NCI-H82 treated with DMSO at 0.1 percent for 48 hours (cell line): ENCODE measurements at regions not wholly inside any gene's neighbourhood (a gene's known extent, or its start where the extent isn't known, plus 50 kb on each side); places are given as distances from the start of the nearest gene placed in this dataset.

Experiments
- DNase-seq: peaks from one replicate; lab custom pipeline; 2025; ENCODE audit not compliant: unreplicated experiment; lab: John Stamatoyannopoulos, UW

DNA sequence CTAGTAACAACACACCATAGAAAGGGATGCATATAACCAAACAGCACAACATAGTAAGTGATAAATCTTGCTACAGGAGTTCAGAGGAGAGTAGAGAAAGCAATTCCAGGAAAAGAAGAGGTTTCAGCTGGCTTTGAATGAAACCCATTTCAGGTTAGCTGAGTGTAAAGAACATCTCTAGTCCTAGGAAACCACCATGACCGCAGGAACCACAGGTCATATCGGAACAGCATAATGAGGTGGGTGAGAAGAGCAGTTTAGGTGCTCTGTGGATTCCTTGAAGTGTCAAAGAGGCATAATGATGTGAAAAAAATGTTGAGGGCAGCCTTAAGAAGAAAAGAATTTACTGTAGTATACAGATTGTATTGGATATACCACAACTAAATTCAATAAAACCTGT lies 507.5 kb downstream of the MTRR start:
- DNase-seq = no peak

- DNase-seq = no peak
Observed at GRCh38 chr5:8381972-8382371, 513.0 kb downstream of the MTRR start.

- DNase-seq = no peak
Observed at GRCh38 chr5:8382456-8382855, 513.5 kb downstream of the MTRR start.

DNA sequence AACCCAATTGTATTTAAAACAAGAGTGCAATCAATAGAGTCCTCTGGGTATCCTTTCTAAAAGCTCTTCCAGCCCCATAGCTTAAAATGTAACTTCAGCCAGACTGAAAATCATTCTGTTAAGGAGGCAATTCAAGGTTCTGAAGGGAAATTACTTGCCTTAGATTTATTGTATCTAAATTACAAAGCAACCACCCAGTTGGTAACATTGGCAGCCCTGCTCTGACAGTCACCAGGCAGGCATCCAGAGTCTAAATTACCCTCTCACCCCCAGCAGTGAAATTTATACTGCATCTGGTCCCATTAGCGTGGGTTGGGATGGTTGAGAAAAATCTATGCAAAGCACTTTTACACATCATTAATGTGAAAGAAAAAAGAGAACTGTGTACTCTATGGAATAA lies 514.7 kb downstream of the MTRR start:
- DNase-seq = no peak

DNA sequence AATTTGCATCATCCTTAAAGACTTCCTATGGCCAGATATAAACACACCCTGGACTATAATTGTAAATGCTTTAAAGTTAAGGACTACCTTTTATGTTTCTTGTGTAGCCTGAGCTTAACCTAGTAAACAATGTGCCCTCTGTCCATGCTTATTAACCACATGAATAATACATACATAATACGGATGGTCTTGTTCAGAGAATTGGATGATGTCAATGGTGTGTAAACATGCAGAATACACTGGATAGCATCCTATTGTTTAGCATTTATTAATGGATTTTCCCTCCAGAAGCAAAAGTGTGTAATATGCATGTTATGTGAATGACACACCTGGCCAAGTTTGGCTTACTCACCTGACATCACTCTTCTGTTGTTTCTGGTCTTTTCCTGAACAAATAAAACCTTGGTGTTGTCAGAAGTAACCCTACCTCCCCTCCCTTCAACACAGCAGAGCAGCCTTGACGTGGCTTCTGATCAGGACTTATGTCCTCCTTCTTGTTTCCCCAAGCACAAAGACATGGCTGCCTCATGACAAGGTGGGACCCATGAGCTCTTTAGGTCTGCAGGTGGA lies 517.9 kb downstream of the MTRR start:
- DNase-seq = no peak

DNA sequence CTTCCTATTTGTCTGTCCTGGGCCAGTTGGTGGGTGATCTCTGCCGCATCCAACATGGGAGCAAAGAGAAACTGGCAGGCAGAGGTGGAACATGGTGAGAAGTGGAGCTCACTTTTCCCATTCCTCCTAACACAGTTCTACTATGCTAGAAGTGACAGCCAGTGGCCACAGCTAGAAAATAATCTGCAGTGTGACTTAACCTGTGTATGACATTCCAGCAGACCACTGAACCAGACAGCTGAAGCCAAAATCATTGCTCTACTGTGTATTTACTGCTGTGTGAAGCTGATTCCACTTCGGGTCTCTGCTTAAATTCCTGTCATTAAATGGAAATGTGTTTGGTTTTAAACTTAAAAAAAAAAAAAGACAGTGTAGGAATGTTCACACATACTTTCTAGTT lies 523.0 kb downstream of the MTRR start:
- DNase-seq = no peak

- DNase-seq = no peak
Observed at GRCh38 chr5:8393240-8393639, 524.3 kb downstream of the MTRR start.

DNA sequence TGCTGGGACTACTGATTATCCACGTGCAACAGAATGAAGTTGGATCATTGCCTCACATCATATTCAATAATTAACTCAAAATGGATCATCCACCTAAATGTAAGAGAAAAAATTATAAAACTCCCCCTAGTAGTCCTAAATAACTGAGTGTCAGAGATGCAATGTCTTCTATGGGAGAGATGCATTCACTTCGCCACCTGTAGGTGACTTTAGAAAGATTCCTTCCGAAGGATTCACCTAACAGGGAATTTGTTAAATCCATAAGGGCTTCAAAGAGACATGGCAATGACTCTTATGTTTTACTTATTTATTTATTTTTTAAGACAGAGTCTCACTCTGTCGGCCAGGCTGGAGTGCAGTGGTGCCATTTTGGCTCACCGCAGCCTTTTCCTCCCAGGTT lies 526.0 kb downstream of the MTRR start:
- no peak for DNase-seq

DNA sequence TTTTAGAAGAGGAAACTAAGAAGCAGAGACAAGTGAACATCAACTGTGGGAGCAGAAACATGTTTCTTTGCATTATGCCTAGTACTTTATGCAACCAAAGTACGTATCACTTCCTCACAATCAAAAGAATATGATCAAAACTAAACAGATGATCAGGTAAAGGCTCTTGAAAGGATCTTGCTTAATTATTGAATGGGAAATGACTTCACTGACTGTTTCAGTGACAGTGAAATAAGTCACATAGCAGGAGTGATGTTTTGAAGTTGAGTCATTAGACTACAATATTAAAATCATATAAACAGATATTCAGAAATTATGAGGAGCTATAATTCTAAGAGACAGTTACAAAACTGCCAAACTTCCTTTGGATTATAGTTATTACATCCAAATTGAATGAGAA lies 527.3 kb downstream of the MTRR start:
- DNase-seq = no peak

- no peak for DNase-seq
Observed at GRCh38 chr5:8396756-8397155, 527.8 kb downstream of the MTRR start.

GRCh38 chr5:8399471-8399870 lies 530.5 kb downstream of the MTRR start:
- DNase-seq = no peak

GRCh38 chr5:8408258-8408657 lies 539.3 kb downstream of the MTRR start:
- DNase-seq = no peak

GRCh38 chr5:8410618-8411017 lies 541.7 kb downstream of the MTRR start:
- DNase-seq = no peak

GRCh38 chr5:8413975-8414374 lies 545.0 kb downstream of the MTRR start:
- DNase-seq = no peak

DNA sequence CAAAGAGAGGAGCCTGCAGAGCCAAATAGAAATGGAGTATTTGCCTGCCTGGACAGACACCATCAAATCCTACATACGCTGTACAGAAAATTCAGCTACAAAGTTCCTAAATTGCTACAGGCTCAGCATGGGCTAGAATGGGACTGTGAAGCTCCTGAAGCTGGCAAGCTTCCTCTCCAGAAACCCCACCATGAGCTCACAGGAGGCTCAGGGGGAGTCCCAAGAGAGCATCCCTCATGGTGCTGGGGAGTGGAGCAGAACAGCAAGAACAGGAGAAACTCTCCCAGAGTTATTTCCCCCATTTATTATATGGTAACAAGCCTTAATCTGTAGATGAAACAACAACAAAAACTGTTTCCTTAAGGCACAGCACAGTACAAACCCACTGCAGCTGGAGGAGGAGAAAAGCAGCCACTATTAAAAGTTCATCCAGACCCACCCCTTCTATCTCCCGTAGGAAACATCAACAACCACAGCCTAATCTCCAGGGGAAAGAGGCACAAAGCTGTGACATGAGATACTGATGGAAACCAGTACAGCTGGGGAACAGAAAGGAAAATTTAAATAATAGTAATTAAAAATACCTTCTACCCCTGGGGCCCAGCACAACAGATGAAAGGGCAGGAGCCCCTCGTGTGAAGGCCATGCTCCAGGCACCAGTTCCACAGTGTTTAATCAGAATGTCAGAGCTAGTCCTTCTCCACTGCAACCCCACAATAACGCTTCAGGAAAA lies 548.5 kb downstream of the MTRR start:
- DNase-seq = no peak

DNA sequence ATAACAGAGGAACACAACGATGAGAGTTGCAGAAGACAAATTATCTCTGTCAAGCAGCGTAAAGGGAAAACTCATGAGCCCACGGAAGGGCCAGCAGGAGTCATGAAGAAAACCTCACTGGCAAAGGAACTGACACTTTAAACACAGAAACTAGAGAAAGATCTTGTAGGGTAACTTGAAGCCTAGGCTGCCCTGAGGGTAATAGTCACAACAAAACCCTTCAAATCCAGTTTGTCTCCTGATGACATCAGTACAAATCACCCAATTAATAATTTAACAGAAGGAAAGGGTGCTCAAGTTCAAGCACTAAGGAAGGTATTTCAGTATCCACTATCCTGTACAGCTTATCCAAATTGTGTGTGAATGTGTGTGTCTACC lies 549.1 kb downstream of the MTRR start:
- DNase-seq = no peak

DNA sequence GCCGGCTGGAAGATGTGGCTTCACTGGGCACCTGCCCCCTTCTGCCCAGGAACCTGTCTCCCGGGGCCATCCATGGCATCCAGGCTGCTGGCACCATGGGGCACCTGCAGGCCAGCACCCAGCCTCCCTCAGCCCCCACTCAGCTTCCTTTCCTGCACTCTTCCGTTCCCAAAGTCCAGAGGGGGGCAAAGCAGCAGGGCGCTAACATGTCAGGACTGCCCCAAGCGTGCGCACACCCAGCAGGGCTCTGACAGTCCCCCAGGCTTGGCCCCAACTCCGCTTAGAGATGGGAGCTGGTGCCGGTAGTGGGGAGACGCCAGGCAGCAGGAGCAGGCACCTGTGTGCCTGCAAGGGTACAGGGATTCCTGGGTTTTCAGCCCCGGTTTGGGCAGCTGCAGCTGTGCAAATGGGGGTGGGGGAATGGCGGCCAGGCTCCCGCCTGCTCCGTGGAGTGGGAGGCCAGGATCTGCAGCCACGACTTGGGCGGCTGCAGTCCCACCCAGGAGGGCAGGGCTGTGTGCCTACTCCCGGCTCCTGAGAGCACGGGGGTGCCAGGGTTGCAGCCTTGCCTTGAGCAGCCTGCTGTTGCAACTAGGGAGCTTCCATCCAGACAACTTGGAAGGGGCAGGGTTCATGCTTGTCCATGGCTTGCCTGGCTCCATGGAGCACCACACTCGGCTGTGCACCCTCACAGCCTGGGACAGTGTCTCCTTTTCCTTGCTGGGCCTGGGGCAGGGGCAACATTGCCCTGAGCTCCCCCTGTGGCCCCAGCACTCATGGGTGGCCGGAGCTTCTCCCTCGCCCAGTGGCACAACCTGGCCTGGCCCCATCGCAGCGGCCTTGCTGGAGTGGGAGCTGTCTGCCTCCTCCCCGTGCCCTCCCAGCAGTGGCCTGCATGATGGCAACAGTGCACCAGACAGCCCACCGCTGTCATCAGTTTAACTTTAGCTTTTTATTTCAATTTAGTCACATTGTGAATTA lies 561.1 kb downstream of the MTRR start:
- DNase-seq = no peak

GRCh38 chr5:8434501-8434900 lies 565.6 kb downstream of the MTRR start:
- no peak for DNase-seq

DNA sequence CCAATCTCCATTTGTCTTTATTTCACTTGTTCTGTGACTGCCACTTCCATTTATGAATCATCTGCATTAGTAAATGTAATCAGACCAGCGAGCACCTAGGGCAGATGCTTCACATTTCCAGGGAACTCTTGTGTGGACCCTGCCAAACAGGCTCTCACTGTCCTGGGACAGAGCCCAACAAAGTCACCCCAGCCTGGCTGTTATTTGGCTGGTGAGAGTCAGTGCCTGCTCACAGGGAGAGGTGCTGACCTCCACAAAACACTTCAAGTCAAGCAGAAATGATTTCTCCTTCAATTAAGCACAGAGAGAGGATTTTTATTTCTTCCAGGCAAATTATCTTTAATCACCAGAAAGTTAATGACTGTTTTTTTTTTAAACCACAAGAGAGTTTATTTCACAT lies 568.0 kb downstream of the MTRR start:
- no peak for DNase-seq

DNA sequence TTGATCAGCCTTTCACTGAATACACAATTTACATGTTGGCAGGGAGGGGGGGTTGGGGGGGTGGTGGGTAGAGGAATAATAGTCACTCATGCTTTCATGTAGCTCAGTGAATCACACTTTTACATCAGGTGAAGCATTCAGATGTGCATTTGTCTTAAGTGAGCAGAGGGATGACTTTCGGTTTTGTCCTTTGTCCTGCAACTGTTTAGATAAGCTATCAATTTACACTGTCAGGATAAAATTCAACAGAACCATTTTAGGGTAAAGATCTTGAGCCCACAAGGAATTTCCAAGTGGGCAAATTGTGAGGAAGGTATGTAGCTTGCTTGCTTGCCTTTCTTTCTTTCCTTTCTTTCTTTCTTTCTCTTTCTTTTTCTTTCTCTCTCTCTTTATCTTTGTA lies 576.2 kb downstream of the MTRR start:
- no peak for DNase-seq

DNA sequence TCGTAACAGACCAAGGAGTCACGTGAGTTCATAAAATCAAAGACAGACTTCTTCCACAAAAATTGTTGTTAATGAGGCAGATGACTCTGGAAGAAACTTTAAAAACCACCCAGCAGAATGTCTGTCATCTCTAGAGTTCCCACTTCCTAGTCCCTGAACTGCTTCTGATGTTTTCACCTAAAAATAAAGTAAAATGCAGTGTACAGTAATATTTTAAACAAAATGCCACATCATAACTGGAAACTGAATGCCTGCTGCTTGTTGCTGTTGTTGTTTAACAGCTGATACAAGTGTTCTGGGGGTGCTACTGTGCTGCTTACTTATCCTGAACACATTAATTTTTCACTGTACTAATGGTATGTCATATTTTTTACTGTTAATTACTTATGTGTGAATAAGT lies 577.2 kb downstream of the MTRR start:
- DNase-seq = no peak

DNA sequence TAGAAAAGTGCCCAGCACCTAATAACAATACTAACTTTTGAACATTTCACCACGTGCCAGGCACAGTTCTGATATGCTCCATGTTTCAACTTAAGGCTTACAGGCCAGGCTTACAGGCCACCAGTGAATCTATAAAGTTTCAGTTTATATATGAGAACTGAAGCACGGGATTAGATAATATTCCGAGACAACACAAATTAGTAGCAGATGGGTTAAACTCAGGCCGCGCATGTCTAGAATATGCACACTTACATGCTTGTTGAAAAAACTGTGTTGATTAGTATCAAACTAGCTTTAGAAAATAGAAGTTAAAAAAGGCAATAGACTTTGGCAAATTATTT lies 587.9 kb downstream of the MTRR start:
- no peak for DNase-seq
